SKM-1 (cell line): ENCODE measurements at regions not wholly inside any gene's neighbourhood (a gene's known extent, or its start where the extent isn't known, plus 50 kb on each side); places are given as distances from the start of the nearest gene placed in this dataset.
"Not testable (repeated sequence)": the region's sequence is repeated elsewhere in the genome, so short reads cannot be mapped to it uniquely, and the experiment has no call there.

Experiments
- DNase-seq: peaks from one replicate; lab custom pipeline; 2025; ENCODE audit not compliant: unreplicated experiment; lab: John Stamatoyannopoulos, UW

GRCh38 chr2:78780256-78780655 lies 245.2 kb upstream of the REG3G start:
- no peak for DNase-seq

- no peak for DNase-seq
Observed at GRCh38 chr2:78780864-78781583, 244.5 kb upstream of the REG3G start.

GRCh38 chr2:78782196-78782595 lies 243.3 kb upstream of the REG3G start:
- DNase-seq: no peak

- no peak for DNase-seq
Observed at GRCh38 chr2:78811955-78812610, 213.4 kb upstream of the REG3G start.

- DNase-seq: no peak
Observed at GRCh38 chr2:78814331-78814986, 211.0 kb upstream of the REG3G start.

GRCh38 chr2:78817430-78817829 lies 208.1 kb upstream of the REG3G start:
- DNase-seq: no peak

GRCh38 chr2:78832481-78832880 lies 193.0 kb upstream of the REG3G start:
- no peak for DNase-seq

GRCh38 chr2:78839259-78839658 lies 186.2 kb upstream of the REG3G start:
- no peak for DNase-seq

DNA sequence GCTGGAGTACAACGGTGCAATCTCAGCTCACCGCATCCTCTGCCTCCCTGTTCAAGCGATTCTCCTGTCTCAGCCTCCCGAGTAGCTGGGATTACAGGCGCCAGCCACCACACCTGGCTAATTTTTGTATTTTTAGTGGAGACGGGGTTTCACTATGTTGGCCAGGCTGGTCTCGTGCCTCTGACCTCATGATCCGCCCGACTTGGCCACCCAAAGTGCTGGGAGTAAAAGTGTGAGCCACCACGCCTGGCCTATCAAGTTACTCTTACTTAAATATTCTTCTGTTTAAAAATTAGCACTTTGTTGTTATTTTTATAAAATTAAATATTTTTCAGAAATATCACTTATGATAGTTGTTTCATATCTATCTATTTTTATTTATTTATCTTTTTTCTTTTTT lies 185.2 kb upstream of the REG3G start:
- not testable (repeated sequence) for DNase-seq

- DNase-seq: no peak
Observed at GRCh38 chr2:78845664-78846185, 179.8 kb upstream of the REG3G start.

GRCh38 chr2:78861546-78861945 lies 164.0 kb upstream of the REG3G start:
- DNase-seq: peak; percentile 7

DNA sequence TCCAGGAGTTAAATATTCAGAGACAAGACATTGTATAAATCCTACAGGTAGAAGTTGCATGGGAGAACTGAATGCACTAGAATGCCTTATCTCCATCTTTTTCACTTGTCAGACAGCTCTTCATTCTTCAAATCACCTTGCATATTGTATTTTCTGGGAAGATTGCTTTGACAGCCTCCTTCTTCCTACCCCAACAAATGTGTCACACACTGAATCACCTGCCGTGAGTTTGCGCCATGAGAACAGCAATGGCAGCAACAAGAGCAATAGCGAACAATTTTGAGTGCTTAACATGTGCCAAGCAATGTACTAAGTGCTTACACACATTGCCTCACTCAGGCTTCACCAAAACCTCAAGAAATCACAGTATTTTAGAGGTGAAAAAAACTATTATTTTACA lies 161.3 kb upstream of the REG3G start:
- DNase-seq: no peak

DNA sequence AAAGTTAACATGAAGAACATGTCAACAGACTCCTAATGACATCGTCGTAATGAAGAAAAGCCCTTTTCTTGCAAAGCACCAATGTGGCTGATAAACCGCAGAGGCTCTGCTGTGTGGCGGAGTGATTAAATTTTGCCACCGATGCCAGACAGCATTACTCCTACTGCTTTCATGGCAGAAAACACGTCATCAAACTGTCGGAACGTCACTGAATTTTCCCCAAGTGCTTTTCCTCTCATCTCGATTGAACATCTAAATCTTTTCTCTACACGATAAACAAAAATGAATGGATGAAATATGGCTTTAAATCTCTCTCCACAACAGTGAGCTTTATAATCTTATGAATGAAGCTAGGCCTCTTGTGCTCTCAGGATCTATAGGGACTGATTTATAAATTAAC lies 159.8 kb upstream of the REG3G start:
- DNase-seq: no peak

- DNase-seq: peak; percentile 61
Observed at GRCh38 chr2:78870343-78870967, 155.0 kb upstream of the REG3G start.

DNA sequence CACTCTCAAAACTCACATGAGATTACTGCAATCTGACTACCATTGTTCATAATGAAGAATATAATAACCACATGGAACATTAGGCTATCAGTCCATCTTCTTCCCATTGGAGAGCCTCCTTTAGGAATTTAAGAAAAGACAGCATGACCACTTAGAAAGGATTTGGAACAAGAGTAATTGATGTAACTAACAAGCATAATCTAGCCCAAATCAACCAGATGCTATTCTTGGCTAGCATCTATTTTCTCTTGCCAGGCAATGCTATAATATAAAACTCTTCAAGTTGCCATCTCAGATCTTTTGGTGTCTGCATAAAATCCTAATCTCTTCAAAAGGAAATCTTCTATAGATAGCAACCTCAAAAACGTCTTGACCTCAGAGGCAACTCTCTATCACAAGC lies 152.0 kb upstream of the REG3G start:
- DNase-seq: no peak

- DNase-seq: no peak
Observed at GRCh38 chr2:78876316-78876688, 149.2 kb upstream of the REG3G start.

DNA sequence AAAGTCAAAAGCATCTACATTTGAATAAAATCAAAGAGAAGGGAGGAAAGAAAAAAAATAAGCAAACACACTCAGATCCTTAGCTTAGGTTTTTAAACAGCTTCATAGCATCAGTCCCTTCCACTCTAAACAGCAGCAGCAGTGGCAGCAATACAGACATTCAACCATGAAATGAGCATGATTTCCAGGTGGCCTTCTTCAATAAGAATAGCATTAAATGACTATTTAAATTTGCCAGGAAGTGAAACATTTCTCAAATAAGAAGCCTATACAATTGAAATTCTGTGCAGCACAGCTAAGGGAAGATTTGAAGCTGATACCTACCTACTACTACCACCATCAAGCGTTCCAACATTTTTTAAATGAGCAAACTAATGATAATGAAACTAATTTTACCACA lies 138.1 kb upstream of the REG3G start:
- no peak for DNase-seq

GRCh38 chr2:78890935-78891334 lies 134.6 kb upstream of the REG3G start:
- no peak for DNase-seq

- no peak for DNase-seq
Observed at GRCh38 chr2:78892295-78892694, 133.2 kb upstream of the REG3G start.

DNA sequence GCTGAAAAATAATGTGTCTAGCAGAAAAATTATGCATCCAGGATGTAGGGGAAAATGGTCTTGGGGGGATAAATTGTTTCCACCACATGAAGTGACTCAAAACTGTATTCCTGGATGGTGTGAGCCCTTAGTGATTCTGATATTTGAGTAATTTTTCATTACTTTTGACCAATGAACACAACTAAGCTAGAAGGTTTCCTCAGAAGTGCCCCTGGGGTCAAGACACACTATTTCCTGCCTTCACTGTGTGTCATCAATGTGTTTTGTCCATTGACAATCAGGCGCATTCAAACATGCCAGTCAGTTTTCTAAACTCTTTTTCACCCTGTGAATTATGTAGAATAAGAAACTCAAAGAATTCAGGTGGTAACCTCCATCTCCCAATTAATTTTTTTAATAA lies 130.5 kb upstream of the REG3G start:
- no peak for DNase-seq

DNA sequence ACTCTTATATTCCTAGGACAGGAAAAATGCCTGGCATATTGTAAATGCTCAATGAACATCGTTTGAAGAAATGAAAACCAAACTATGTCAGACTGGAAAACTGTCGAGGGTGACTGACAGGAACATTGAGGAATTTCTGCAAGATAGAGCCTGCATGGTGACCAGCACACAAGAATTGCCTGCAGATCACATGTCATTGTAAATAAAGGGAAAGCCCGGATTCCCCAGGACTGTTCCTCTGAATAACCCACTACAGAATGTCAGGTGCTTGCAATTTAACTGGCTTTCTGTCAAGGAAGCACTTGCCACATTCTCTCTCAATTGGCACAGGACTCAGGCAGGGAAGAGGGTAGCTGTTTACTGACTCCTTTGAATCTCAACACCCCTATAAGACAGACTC lies 129.0 kb upstream of the REG3G start:
- no peak for DNase-seq

GRCh38 chr2:78907089-78907488 lies 118.4 kb upstream of the REG3G start:
- no peak for DNase-seq
